ENCODE measurements at regions not wholly inside any gene's neighbourhood (a gene's known extent, or its start where the extent isn't known, plus 50 kb on each side); places are given as distances from the start of the nearest gene placed in this dataset.

DNA sequence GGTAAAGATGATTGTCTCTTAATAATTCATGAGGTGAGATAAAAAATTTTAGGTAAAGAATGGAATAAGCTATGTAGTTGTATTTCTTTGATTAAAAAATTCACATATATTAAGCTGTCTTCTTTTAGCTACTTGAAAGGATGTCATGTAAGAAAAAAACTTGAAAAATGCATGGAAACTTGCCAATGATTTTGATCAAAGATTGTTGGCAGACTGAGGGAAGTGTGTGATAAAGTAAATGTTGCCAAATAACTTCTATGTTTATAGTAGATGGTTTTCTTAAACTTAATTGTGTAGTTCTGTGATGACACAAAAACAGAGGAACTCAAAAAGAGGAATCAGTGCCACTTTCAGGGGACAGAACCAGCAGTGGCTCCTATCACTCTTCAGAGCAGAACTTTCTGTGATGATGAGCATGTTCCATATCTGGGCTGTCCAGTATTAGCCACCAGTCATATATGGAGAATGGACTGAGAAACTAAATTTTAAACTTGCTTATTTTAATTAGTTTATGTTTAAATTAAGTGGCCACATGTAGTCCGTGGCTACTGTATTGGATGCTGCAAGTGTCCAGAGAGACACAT, 51.9 kb upstream of the SLC38A11 start:
- peak; percentile 18 for DNase-seq (ENCODE audit: low read depth)
- TF ChIP-seq CTCF (IDR thresholded peaks at IDR 0.05; ENCODE audit: insufficient read depth, low read depth, low read length, missing control alignments) = no peak

More for the DNA sequence above, 51.9 kb upstream of the SLC38A11 start:
- no peak overlapping the region for H3K4me3 ChIP-seq (ENCODE audit: low read length)

Data from epithelial cell of esophagus (primary cell).